Peyer's patch (tissue), 4 donors: ENCODE measurements at regions not wholly inside any gene's neighbourhood (a gene's known extent, or its start where the extent isn't known, plus 50 kb on each side); places are given as distances from the start of the nearest gene placed in this dataset.

Experiments used
- CTCF ChIP-seq, 6 experiments: fragments of 450-650 bp in 4 of 6; fragments of 200-600 bp in 2 of 6; sonication (generic) in 1 of 6; IDR thresholded peaks; one replicate each; pipeline ENCODE4 v1.5.1; 2017 to 2019; ENCODE audit warnings: antibody characterized with exemption in 6 of 6, mild to moderate bottlenecking in 3 of 6, moderate library complexity in 1 of 6
- POLR2A ChIP-seq, 2 donors: fragments of 450-650 bp; IDR thresholded peaks; one replicate each; pipeline ENCODE4 v1.5.1; 2017; ENCODE audit warnings: antibody characterized with exemption in 2 of 2, mild to moderate bottlenecking in 2 of 2, moderate library complexity in 2 of 2

- TF ChIP-seq CTCF (IDR thresholded peaks at IDR 0.05) = no peak
- TF ChIP-seq POLR2A (IDR thresholded peaks at IDR 0.05) = no peak
These were observed 230.9 kb upstream of the NOVA1 start for GRCh38 chr14:26828741-26829140.
